IPS-15b (cell line): ENCODE measurements at regions not wholly inside any gene's neighbourhood (a gene's known extent, or its start where the extent isn't known, plus 50 kb on each side); places are given as distances from the start of the nearest gene placed in this dataset.

Experiments used
- H3K27me3 ChIP-seq: one replicate; pipeline ENCODE4 v1.6.1; 2013; ENCODE audit warnings: low read length; ENCODE audit not compliant: control insufficient read depth, insufficient read depth
- H3K36me3 ChIP-seq: one replicate; pipeline ENCODE4 v1.6.1; 2013; ENCODE audit warnings: low read length; ENCODE audit not compliant: control insufficient read depth, insufficient read depth
- H3K4me1 ChIP-seq: one replicate; pipeline ENCODE4 v1.6.1; 2013; ENCODE audit warnings: mild to moderate bottlenecking, low read length; ENCODE audit not compliant: control insufficient read depth, insufficient read depth
- H3K4me3 ChIP-seq: one replicate; pipeline ENCODE4 v1.5.1; 2013; ENCODE audit warnings: low read depth, low read length
- H3K9ac ChIP-seq: one replicate; pipeline ENCODE4 v1.6.1; 2013; ENCODE audit warnings: low read depth, mild to moderate bottlenecking, low read length
- H3K9me3 ChIP-seq: one replicate; pipeline ENCODE4 v1.6.1; 2013; ENCODE audit warnings: mild to moderate bottlenecking, low read length; ENCODE audit not compliant: control insufficient read depth, insufficient read depth

GRCh38 chr9:27856054-27856453, 282.8 kb upstream of the C9orf72 start:
- Histone ChIP-seq H3K4me1 (peaks cover 8% of the 10 kb centered on the region), H3K27me3 (no peaks in the 10 kb centered on the region), H3K36me3 (no peaks in the 10 kb centered on the region), H3K9me3 (no peaks in the 10 kb centered on the region), H3K9ac (no peak overlapping the region), H3K4me3 (no peak overlapping the region)

DNA sequence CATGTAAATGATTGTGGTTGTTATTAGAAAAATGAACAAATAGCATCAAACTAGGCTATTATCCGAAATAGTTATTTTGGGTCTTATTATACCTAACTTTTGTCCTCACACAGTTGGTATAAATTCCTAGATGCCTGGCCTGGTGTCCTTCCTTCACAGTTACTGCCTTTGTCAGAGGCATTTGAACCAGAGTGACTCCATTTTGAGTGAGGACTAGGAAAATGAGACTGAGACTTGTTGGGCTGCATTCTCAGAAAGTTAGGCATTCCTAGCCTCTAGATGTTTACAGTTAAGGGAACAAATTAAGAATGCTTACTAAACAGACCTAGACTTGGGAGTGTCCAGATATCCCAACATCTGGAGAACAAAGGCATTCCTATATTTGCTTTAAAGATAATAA, 283.5 kb upstream of the C9orf72 start:
- Histone ChIP-seq H3K9ac (no peak overlapping the region), H3K27me3 (no peaks in the 10 kb centered on the region), H3K9me3 (no peaks in the 10 kb centered on the region), H3K4me3 (no peak overlapping the region), H3K4me1 (peaks cover 8% of the 10 kb centered on the region), H3K36me3 (no peaks in the 10 kb centered on the region)

DNA sequence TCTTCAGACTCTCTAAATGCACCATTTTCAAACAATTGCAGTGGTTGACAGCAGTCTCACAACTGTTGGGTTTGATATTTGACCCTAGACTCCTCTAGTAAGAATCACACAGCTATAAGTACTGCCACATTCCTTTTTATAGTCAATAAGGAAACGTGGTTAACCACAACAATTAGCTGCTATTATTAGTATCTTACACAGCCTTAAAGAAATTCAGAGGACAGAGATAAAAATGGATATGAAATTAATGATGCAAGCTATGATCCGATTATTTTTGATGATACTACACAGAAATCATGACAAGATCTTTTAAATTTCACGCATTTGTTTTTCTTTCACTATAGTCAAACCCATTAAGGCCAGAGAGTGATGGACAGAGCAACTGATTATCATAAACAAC, 288.6 kb upstream of the C9orf72 start:
- Histone ChIP-seq H3K36me3 (no peaks in the 10 kb centered on the region), H3K9me3 (no peaks in the 10 kb centered on the region), H3K4me3 (no peak overlapping the region), H3K27me3 (no peaks in the 10 kb centered on the region), H3K9ac (no peak overlapping the region), H3K4me1 (no peaks in the 10 kb centered on the region)

DNA sequence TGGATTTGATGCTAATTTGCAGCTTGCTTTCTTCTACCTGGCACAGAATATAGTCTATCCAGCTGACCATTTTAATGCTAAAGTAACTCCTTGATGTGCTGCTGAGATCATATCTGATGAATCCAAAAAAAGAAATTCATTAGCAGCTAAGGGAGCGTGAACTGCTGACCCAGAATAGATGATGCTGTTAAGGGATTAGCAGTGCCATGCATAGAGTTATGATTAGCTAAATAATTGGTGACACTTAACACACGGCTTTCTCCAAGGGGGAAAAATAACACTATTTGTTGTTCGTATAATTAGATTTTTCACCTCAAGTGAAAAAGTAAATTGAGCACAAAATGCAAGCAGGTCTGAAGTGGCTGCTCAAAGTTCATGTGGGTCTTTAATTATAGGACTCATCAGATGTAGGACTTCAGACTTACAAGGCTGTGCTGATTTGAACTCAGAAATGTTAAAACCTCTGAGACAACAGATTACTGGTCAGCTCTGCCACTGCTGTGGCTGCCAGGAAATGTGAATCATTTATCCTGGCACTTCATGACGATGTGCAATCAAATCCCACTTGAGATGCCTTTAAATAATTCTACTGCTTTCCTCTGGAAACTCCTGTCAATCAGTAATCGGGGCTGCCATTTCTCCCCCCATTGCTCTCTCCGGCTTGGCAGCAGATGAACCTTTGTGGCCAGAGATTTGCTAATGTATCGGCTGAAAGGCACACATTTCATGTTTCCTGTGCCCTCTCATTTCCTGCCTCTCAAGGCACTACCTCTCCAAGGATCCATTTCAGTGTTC, 291.6 kb upstream of the C9orf72 start:
- Histone ChIP-seq H3K4me1 (no peaks in the 10 kb centered on the region), H3K9ac (no peak overlapping the region), H3K27me3 (no peaks in the 10 kb centered on the region), H3K4me3 (no peak overlapping the region), H3K36me3 (no peaks in the 10 kb centered on the region), H3K9me3 (no peaks in the 10 kb centered on the region)

- Histone ChIP-seq H3K4me3 (no peak overlapping the region), H3K36me3 (no peaks in the 10 kb centered on the region), H3K9ac (no peak overlapping the region), H3K4me1 (no peaks in the 10 kb centered on the region), H3K27me3 (no peaks in the 10 kb centered on the region), H3K9me3 (peaks cover 4% of the 10 kb centered on the region)
Measured at GRCh38 chr9:27866741-27867140, 293.5 kb upstream of the C9orf72 start.

DNA sequence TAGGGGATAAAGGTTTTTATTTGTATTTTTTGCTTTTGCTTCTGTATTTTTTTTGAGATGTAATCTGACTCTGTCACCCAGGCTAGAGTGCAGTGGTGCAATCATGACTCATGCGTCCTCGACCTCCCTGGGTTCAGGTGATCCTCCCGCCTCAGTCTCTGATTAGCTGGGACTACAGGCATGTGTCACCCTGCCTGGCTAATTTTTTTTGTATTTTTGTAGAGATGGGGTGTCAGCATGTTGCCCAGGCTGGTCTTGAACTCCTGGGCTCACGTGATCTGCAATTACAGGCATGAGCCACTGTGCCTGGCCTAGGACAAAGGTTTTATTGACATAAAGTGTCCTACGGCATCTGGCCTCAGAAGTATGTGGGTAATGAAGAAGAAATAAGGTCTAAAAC, 297.1 kb upstream of the C9orf72 start:
- no peak overlapping the region for H3K4me3 ChIP-seq

DNA sequence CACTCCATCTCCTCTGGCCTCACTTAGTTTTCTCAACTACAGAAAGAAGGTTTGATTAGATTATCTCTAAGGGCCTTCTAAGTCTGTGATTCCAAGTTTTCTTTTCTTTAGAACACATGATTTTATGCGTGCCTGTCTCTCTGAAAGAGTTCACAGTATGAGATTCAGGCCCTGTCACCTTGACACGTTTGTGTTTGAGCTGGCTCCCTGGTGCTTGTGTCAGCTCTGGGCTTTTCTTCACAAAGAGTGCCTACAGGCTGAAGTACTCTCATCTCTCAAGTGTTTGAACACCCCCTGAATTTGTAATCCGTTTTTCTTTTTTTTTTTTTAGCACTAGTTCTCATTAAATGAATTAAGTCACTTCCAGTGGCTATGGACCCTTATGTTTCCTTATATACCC, 306.9 kb upstream of the C9orf72 start:
- no peak overlapping the region for H3K4me3 ChIP-seq
- H3K4me1 ChIP-seq, result no peaks in the 10 kb centered on the region
- H3K27me3 ChIP-seq, result no peaks in the 10 kb centered on the region
- no peaks in the 10 kb centered on the region for H3K9me3 ChIP-seq
- H3K36me3 ChIP-seq, result no peaks in the 10 kb centered on the region
- no peak overlapping the region for H3K9ac ChIP-seq

More for the DNA sequence above, 297.1 kb upstream of the C9orf72 start:
- H3K4me1 ChIP-seq, result no peaks in the 10 kb centered on the region
- H3K36me3 ChIP-seq, result no peaks in the 10 kb centered on the region
- H3K9me3 ChIP-seq, result peaks cover 11% of the 10 kb centered on the region
- H3K9ac ChIP-seq, result no peak overlapping the region
- H3K27me3 ChIP-seq, result no peaks in the 10 kb centered on the region

- Histone ChIP-seq H3K9me3 (no peaks in the 10 kb centered on the region), H3K9ac (no peak overlapping the region), H3K4me3 (no peak overlapping the region), H3K4me1 (no peaks in the 10 kb centered on the region), H3K36me3 (no peaks in the 10 kb centered on the region), H3K27me3 (no peaks in the 10 kb centered on the region)
Measured at GRCh38 chr9:27880635-27881034, 307.4 kb upstream of the C9orf72 start.

- Histone ChIP-seq H3K27me3 (no peaks in the 10 kb centered on the region), H3K4me1 (no peaks in the 10 kb centered on the region), H3K4me3 (no peak overlapping the region), H3K36me3 (no peaks in the 10 kb centered on the region), H3K9me3 (no peaks in the 10 kb centered on the region), H3K9ac (no peak overlapping the region)
Measured at GRCh38 chr9:27888661-27889295, 315.5 kb upstream of the C9orf72 start.

DNA sequence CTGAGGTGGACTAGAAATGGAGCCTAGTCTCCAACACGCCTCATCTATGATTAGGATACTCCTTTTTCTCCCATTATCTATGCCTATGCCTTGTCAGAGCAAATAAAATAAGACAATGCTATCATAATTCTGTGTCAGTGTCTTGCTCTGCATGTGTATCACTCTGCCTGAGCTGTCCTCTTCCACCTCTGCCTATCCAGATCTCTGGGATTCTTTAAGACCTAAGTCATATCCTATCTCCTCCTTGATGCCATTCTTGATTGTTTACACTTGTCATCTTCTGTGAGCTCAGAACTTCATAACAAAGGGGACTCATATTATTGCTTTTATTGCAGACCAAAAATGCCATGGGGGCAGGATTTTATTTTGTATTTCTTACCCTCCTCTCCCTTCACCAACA, 351.2 kb upstream of the C9orf72 start:
- Histone ChIP-seq H3K36me3 (no peaks in the 10 kb centered on the region), H3K9me3 (no peaks in the 10 kb centered on the region), H3K4me3 (no peak overlapping the region), H3K27me3 (no peaks in the 10 kb centered on the region), H3K9ac (no peak overlapping the region), H3K4me1 (no peaks in the 10 kb centered on the region)

GRCh38 chr9:27925815-27926214, 352.5 kb upstream of the C9orf72 start:
- no peaks in the 10 kb centered on the region for H3K4me1 ChIP-seq
- no peaks in the 10 kb centered on the region for H3K9me3 ChIP-seq
- H3K27me3 ChIP-seq, result no peaks in the 10 kb centered on the region
- no peak overlapping the region for H3K4me3 ChIP-seq
- no peak overlapping the region for H3K9ac ChIP-seq
- no peaks in the 10 kb centered on the region for H3K36me3 ChIP-seq

- H3K36me3 ChIP-seq, result no peaks in the 10 kb centered on the region
- H3K4me1 ChIP-seq, result no peaks in the 10 kb centered on the region
- no peak overlapping the region for H3K9ac ChIP-seq
- H3K9me3 ChIP-seq, result no peaks in the 10 kb centered on the region
- H3K27me3 ChIP-seq, result no peaks in the 10 kb centered on the region
- H3K4me3 ChIP-seq, result no peak overlapping the region
Measured at GRCh38 chr9:27929841-27930240, 356.6 kb upstream of the C9orf72 start.
